GM23338 (cell line): ENCODE measurements at regions not wholly inside any gene's neighbourhood (a gene's known extent, or its start where the extent isn't known, plus 50 kb on each side); places are given as distances from the start of the nearest gene placed in this dataset.

ENCODE experiments used
- ATAC-seq: fragments of 200-7000 bp; cut with Tn5 transposase; 3 replicates; pipeline ENCODE4 v1.9.1; 2020
- DNase-seq: peaks from one replicate; pipeline ENCODE4 v3.0.0-alpha.2; 2015; ENCODE audit warnings: low spot score
- H2AFZ ChIP-seq: fragments of 200-600 bp; sonication (generic); 2 replicates; pipeline ENCODE4 v1.8.0; 2016; ENCODE audit warnings: antibody characterized with exemption, mild to moderate bottlenecking, moderate library complexity
- H3F3A ChIP-seq: fragments of 200-600 bp; sonication (generic); replicated peaks from 2 replicates; pipeline ENCODE4 v1.8.0; 2017; ENCODE audit warnings: antibody characterized with exemption, mixed run types, low read depth
- H3K27ac ChIP-seq: fragments of 200-600 bp; sonication (generic); 2 replicates; pipeline ENCODE4 v1.6.1; 2016; ENCODE audit warnings: low read depth
- H3K27me3 ChIP-seq: fragments of 200-600 bp; sonication (generic); 2 replicates; pipeline ENCODE4 v1.8.0; 2016; ENCODE audit warnings: mild to moderate bottlenecking, mixed run types, moderate library complexity; ENCODE audit not compliant: insufficient read depth
- H3K36me3 ChIP-seq: fragments of 200-600 bp; sonication (generic); 2 replicates; pipeline ENCODE4 v1.8.0; 2016; ENCODE audit warnings: mild to moderate bottlenecking; ENCODE audit not compliant: insufficient read depth
- H3K4me1 ChIP-seq: fragments of 200-600 bp; sonication (generic); 2 replicates; pipeline ENCODE4 v1.8.0; 2016; ENCODE audit warnings: mild to moderate bottlenecking, moderate library complexity; ENCODE audit not compliant: insufficient read depth
- H3K4me2 ChIP-seq: fragments of 200-600 bp; sonication (generic); 2 replicates; pipeline ENCODE4 v1.7.1; 2017; ENCODE audit warnings: mixed run types
- H3K4me3 ChIP-seq: fragments of 200-600 bp; sonication (generic); 2 replicates; pipeline ENCODE4 v1.6.1; 2016; ENCODE audit warnings: mixed run types
- H3K79me2 ChIP-seq: fragments of 200-600 bp; sonication (generic); replicated peaks from 2 replicates; pipeline ENCODE4 v1.8.0; 2017; ENCODE audit warnings: mild to moderate bottlenecking; ENCODE audit not compliant: insufficient read depth
- H3K9me2 ChIP-seq: fragments of 200-600 bp; sonication (generic); 2 replicates; pipeline ENCODE4 v1.8.0; 2017; ENCODE audit not compliant: insufficient read depth
- H4K20me1 ChIP-seq: fragments of 200-600 bp; sonication (generic); replicated peaks from 2 replicates; pipeline ENCODE4 v1.8.0; 2017; ENCODE audit warnings: mild to moderate bottlenecking; ENCODE audit not compliant: insufficient read depth
- H3K27ac Mint-ChIP-seq: 2 replicates; pipeline ENCODE4 v1.8.0; 2020; ENCODE audit warnings: inconsistent platforms, mild to moderate bottlenecking, moderate library complexity, mixed read lengths
- H3K27me3 Mint-ChIP-seq: 3 replicates; pipeline ENCODE4 v1.8.0; 2022; ENCODE audit warnings: low read depth, mild to moderate bottlenecking, moderate library complexity, mixed read lengths, inconsistent platforms; ENCODE audit not compliant: insufficient read depth, poor library complexity
- H3K36me3 Mint-ChIP-seq: 3 replicates; pipeline ENCODE4 v1.8.0; 2021; ENCODE audit warnings: low read depth, mild to moderate bottlenecking, inconsistent platforms, moderate library complexity, mixed read lengths
- H3K4me1 Mint-ChIP-seq: 3 replicates; pipeline ENCODE4 v1.8.0; 2020; ENCODE audit warnings: mild to moderate bottlenecking, inconsistent platforms, mixed read lengths
- H3K4me3 Mint-ChIP-seq: 3 replicates; pipeline ENCODE4 v1.8.0; 2021; ENCODE audit warnings: moderate library complexity, mild to moderate bottlenecking, inconsistent platforms, mixed read lengths
- H3K9me3 Mint-ChIP-seq: 3 replicates; pipeline ENCODE4 v1.8.0; 2020; ENCODE audit warnings: moderate library complexity, mild to moderate bottlenecking, inconsistent platforms, mixed read lengths
- CREB1 ChIP-seq: fragments of 250-450 bp; sonication (Bioruptor Pico); IDR thresholded peaks from 2 replicates; pipeline ENCODE4 v1.5.0; 2020; ENCODE audit warnings: low read depth, mild to moderate bottlenecking, moderate library complexity
- EZH2 ChIP-seq: fragments of 200-600 bp; sonication (generic); IDR thresholded peaks from one replicate; pipeline ENCODE4 v1.8.0; 2017; ENCODE audit warnings: antibody characterized with exemption, mild to moderate bottlenecking, low read depth; ENCODE audit not compliant: unreplicated experiment
- EZH2phosphoT487 ChIP-seq: fragments of 200-600 bp; sonication (generic); IDR thresholded peaks from one replicate; pipeline ENCODE4 v1.8.1; 2018; ENCODE audit warnings: antibody characterized with exemption; ENCODE audit not compliant: unreplicated experiment
- JUNB ChIP-seq: IDR thresholded peaks from one replicate; pipeline ENCODE4 v1.6.1; 2016; ENCODE audit warnings: antibody characterized with exemption; ENCODE audit not compliant: unreplicated experiment
- POLR2AphosphoS5 ChIP-seq: IDR thresholded peaks from 2 replicates; pipeline ENCODE4 v1.6.1; 2016; ENCODE audit warnings: antibody characterized with exemption, low read depth
- STAT1 ChIP-seq: IDR thresholded peaks from one replicate; pipeline ENCODE4 v1.6.1; 2016; ENCODE audit warnings: antibody characterized with exemption; ENCODE audit not compliant: unreplicated experiment
- ZNF114 ChIP-seq: fragments of 250-450 bp; sonication (Bioruptor Pico); IDR thresholded peaks from 2 replicates; pipeline ENCODE4 v1.5.0; 2020; ENCODE audit warnings: mild to moderate bottlenecking, moderate library complexity
- ZNF331 ChIP-seq: fragments of 250-450 bp; sonication (Bioruptor Pico); IDR thresholded peaks from 2 replicates; pipeline ENCODE4 v1.5.0; 2020; ENCODE audit warnings: low read depth, mild to moderate bottlenecking, moderate library complexity
- TF ChIP-seq, protein P1 (sequence below), 2 experiments: fragments of 200-600 bp in 1 of 2; sonication (generic) in 1 of 2; conservative IDR thresholded peaks; 2 replicates each; pipeline versions ENCODE4 v1.5.1 to v1.6.1; 2016 to 2017; ENCODE audit warnings: antibody characterized with exemption in 2 of 2, low read depth in 2 of 2, mild to moderate bottlenecking in 2 of 2, moderate library complexity in 1 of 2
- TF ChIP-seq, protein P2 (sequence below): IDR thresholded peaks from one replicate; pipeline ENCODE4 v1.6.1; 2018; ENCODE audit warnings: antibody characterized with exemption; ENCODE audit not compliant: unreplicated experiment
- TF ChIP-seq, protein P3 (sequence below): fragments of 250-450 bp; sonication (Bioruptor Pico); IDR thresholded peaks from 2 replicates; pipeline ENCODE4 v1.5.0; 2020; ENCODE audit warnings: mild to moderate bottlenecking, moderate library complexity

DNA sequence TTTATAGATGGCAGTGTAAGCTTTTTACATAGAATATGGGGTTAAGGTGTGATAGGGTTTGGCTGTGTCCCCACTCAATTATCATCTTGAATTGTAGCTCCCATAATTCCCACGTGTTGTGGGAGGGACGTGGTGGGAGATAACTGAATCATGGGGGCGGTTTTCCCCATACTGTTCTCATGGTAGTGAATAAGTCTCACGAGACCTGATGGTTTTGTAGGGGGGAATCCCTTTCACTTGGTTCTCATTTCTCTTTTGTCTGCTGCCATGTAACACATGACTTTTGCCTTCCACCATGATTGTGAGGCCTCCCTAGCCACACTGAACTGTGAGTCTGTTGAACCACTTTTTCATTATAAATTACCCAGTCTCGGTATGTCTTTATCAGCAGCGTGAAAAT is 290.3 kb upstream of the B3GALT2 start:
- Histone ChIP-seq H4K20me1 (no peaks in the 10 kb centered on the region), H3K27ac (no peak overlapping the region), H3K79me2 (no peaks in the 10 kb centered on the region), H3K36me3 (no peaks in the 10 kb centered on the region), H3K27me3 (no peaks in the 10 kb centered on the region), H2AFZ (no peak overlapping the region), H3K4me1 (no peaks in the 10 kb centered on the region), H3F3A (no peaks in the 10 kb centered on the region), H3K4me2 (no peak overlapping the region), H3K4me3 (no peak overlapping the region), H3K9me2 (no peaks in the 10 kb centered on the region)
- H3K9me3 Mint-ChIP-seq: no peaks in the 10 kb centered on the region; the same call in 1 of the 3 replicates
- no peak overlapping the region for H3K4me3 Mint-ChIP-seq
- TF ChIP-seq ZNF331 (CRISPR knock-in tag) (no peak), POLR2AphosphoS5 (no peak), JUNB (no peak)
- ATAC-seq: no peak
- no peaks in the 10 kb centered on the region for H3K36me3 Mint-ChIP-seq
- peaks cover 3% of the 10 kb centered on the region for H3K27me3 Mint-ChIP-seq
- H3K27ac Mint-ChIP-seq: no peak overlapping the region
- peaks cover 3% of the 10 kb centered on the region; the same call in 1 of the 3 replicates for H3K4me1 Mint-ChIP-seq
- no peak for DNase-seq

DNA sequence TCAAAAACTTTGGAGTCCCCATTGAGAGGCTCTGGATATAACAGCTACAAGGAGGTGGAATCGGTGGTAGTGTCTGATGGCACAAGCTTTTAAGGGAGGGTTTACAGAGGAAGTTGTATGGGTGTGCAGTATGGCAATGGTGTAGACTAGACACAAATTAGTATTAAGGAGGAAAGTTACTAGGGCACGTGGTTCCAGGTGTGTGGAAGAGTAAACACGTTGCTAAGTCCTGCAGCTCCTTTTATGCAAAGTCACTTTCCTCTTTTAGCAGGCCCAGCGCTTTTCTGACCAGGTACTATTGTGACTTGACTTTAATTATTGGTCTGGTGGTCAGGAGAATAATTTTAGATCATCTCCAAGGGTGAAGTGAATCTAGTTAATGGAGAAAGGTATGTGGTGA is 287.5 kb upstream of the B3GALT2 start:
- no peak for DNase-seq
- no peak for ATAC-seq
- H3F3A ChIP-seq: no peaks in the 10 kb centered on the region
- H3K27me3 ChIP-seq: no peaks in the 10 kb centered on the region
- no peaks in the 10 kb centered on the region for H3K36me3 Mint-ChIP-seq
- no peak overlapping the region for H3K4me3 ChIP-seq
- H3K27ac ChIP-seq: no peak overlapping the region
- no peak overlapping the region for H3K4me2 ChIP-seq
- no peak overlapping the region for H3K27ac Mint-ChIP-seq
- H3K9me2 ChIP-seq: no peaks in the 10 kb centered on the region
- no peaks in the 10 kb centered on the region for H4K20me1 ChIP-seq
- peaks cover 2% of the 10 kb centered on the region; the same call in 2 of the 3 replicates for H3K4me1 Mint-ChIP-seq
- H3K4me3 Mint-ChIP-seq: no peak overlapping the region
- no peaks in the 10 kb centered on the region for H3K36me3 ChIP-seq
- H3K27me3 Mint-ChIP-seq: peaks cover 3% of the 10 kb centered on the region
- no peak for TF ChIP-seq JUNB
- TF ChIP-seq, protein P1, sequence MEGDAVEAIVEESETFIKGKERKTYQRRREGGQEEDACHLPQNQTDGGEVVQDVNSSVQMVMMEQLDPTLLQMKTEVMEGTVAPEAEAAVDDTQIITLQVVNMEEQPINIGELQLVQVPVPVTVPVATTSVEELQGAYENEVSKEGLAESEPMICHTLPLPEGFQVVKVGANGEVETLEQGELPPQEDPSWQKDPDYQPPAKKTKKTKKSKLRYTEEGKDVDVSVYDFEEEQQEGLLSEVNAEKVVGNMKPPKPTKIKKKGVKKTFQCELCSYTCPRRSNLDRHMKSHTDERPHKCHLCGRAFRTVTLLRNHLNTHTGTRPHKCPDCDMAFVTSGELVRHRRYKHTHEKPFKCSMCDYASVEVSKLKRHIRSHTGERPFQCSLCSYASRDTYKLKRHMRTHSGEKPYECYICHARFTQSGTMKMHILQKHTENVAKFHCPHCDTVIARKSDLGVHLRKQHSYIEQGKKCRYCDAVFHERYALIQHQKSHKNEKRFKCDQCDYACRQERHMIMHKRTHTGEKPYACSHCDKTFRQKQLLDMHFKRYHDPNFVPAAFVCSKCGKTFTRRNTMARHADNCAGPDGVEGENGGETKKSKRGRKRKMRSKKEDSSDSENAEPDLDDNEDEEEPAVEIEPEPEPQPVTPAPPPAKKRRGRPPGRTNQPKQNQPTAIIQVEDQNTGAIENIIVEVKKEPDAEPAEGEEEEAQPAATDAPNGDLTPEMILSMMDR (conservative IDR thresholded peaks at IDR 0.05; ENCODE audit: low read depth in 2 of 2): no peak
- TF ChIP-seq POLR2AphosphoS5: no peak
- TF ChIP-seq CREB1 (CRISPR knock-in tag): no peak
- TF ChIP-seq, protein P2, sequence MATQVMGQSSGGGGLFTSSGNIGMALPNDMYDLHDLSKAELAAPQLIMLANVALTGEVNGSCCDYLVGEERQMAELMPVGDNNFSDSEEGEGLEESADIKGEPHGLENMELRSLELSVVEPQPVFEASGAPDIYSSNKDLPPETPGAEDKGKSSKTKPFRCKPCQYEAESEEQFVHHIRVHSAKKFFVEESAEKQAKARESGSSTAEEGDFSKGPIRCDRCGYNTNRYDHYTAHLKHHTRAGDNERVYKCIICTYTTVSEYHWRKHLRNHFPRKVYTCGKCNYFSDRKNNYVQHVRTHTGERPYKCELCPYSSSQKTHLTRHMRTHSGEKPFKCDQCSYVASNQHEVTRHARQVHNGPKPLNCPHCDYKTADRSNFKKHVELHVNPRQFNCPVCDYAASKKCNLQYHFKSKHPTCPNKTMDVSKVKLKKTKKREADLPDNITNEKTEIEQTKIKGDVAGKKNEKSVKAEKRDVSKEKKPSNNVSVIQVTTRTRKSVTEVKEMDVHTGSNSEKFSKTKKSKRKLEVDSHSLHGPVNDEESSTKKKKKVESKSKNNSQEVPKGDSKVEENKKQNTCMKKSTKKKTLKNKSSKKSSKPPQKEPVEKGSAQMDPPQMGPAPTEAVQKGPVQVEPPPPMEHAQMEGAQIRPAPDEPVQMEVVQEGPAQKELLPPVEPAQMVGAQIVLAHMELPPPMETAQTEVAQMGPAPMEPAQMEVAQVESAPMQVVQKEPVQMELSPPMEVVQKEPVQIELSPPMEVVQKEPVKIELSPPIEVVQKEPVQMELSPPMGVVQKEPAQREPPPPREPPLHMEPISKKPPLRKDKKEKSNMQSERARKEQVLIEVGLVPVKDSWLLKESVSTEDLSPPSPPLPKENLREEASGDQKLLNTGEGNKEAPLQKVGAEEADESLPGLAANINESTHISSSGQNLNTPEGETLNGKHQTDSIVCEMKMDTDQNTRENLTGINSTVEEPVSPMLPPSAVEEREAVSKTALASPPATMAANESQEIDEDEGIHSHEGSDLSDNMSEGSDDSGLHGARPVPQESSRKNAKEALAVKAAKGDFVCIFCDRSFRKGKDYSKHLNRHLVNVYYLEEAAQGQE: no peak
- TF ChIP-seq, protein P3, sequence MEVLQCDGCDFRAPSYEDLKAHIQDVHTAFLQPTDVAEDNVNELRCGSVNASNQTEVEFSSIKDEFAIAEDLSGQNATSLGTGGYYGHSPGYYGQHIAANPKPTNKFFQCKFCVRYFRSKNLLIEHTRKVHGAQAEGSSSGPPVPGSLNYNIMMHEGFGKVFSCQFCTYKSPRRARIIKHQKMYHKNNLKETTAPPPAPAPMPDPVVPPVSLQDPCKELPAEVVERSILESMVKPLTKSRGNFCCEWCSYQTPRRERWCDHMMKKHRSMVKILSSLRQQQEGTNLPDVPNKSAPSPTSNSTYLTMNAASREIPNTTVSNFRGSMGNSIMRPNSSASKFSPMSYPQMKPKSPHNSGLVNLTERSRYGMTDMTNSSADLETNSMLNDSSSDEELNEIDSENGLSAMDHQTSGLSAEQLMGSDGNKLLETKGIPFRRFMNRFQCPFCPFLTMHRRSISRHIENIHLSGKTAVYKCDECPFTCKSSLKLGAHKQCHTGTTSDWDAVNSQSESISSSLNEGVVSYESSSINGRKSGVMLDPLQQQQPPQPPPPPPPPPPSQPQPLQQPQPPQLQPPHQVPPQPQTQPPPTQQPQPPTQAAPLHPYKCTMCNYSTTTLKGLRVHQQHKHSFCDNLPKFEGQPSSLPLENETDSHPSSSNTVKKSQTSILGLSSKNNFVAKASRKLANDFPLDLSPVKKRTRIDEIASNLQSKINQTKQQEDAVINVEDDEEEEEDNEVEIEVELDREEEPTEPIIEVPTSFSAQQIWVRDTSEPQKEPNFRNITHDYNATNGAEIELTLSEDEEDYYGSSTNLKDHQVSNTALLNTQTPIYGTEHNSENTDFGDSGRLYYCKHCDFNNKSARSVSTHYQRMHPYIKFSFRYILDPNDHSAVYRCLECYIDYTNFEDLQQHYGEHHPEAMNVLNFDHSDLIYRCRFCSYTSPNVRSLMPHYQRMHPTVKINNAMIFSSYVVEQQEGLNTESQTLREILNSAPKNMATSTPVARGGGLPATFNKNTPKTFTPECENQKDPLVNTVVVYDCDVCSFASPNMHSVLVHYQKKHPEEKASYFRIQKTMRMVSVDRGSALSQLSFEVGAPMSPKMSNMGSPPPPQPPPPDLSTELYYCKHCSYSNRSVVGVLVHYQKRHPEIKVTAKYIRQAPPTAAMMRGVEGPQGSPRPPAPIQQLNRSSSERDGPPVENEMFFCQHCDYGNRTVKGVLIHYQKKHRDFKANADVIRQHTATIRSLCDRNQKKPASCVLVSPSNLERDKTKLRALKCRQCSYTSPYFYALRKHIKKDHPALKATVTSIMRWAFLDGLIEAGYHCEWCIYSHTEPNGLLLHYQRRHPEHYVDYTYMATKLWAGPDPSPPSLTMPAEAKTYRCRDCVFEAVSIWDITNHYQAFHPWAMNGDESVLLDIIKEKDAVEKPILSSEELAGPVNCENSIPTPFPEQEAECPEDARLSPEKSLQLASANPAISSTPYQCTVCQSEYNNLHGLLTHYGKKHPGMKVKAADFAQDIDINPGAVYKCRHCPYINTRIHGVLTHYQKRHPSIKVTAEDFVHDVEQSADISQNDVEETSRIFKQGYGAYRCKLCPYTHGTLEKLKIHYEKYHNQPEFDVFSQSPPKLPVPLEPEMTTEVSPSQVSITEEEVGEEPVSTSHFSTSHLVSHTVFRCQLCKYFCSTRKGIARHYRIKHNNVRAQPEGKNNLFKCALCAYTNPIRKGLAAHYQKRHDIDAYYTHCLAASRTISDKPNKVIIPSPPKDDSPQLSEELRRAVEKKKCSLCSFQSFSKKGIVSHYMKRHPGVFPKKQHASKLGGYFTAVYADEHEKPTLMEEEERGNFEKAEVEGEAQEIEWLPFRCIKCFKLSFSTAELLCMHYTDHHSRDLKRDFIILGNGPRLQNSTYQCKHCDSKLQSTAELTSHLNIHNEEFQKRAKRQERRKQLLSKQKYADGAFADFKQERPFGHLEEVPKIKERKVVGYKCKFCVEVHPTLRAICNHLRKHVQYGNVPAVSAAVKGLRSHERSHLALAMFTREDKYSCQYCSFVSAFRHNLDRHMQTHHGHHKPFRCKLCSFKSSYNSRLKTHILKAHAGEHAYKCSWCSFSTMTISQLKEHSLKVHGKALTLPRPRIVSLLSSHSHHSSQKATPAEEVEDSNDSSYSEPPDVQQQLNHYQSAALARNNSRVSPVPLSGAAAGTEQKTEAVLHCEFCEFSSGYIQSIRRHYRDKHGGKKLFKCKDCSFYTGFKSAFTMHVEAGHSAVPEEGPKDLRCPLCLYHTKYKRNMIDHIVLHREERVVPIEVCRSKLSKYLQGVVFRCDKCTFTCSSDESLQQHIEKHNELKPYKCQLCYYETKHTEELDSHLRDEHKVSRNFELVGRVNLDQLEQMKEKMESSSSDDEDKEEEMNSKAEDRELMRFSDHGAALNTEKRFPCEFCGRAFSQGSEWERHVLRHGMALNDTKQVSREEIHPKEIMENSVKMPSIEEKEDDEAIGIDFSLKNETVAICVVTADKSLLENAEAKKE: no peak
- no peak for TF ChIP-seq EZH2
- TF ChIP-seq EZH2phosphoT487: no peak
- TF ChIP-seq ZNF331 (CRISPR knock-in tag): no peak
- TF ChIP-seq STAT1: no peak
- no peak for TF ChIP-seq ZNF114 (CRISPR knock-in tag)
- no peak overlapping the region for H2AFZ ChIP-seq
- H3K79me2 ChIP-seq: no peaks in the 10 kb centered on the region
- H3K4me1 ChIP-seq: no peaks in the 10 kb centered on the region
- no peaks in the 10 kb centered on the region; the same call in 1 of the 3 replicates for H3K9me3 Mint-ChIP-seq
